ENCODE measurements at regions not wholly inside any gene's neighbourhood (a gene's known extent, or its start where the extent isn't known, plus 50 kb on each side); places are given as distances from the start of the nearest gene placed in this dataset.

- TF ChIP-seq POLR2A (IDR thresholded peaks at IDR 0.05): no peak
- TF ChIP-seq POLR2AphosphoS5 (IDR thresholded peaks at IDR 0.05): no peak
These were observed 121.3 kb upstream of the AMOT start for GRCh38 chrX:112961981-112962380.

All from gastroesophageal sphincter (tissue), 2 donors.